ENCODE measurements at regions not wholly inside any gene's neighbourhood (a gene's known extent, or its start where the extent isn't known, plus 50 kb on each side); places are given as distances from the start of the nearest gene placed in this dataset.

- TF ChIP-seq EZH2 (IDR thresholded peaks at IDR 0.05) (no peak), POLR2AphosphoS5 (IDR thresholded peaks at IDR 0.05; ENCODE audit: borderline replicate concordance, low read depth, low read length) (no peak)
Observed at GRCh38 chr1:95604771-95605170, 370.8 kb downstream of the RWDD3 start.

Measured in SK-N-MC (cell line).